GM18858 (cell line): ENCODE measurements at regions not wholly inside any gene's neighbourhood (a gene's known extent, or its start where the extent isn't known, plus 50 kb on each side); places are given as distances from the start of the nearest gene placed in this dataset.
"Not testable (repeated sequence)": the region's sequence is repeated elsewhere in the genome, so short reads cannot be mapped to it uniquely, and the experiment has no call there.

Experiments used
- ATAC-seq: cut with Tn5 transposase; IDR thresholded peaks from one replicate; pipeline ENCODE4 v1.9.1; 2021; ENCODE audit not compliant: unreplicated experiment

- no peak for ATAC-seq
Observed at GRCh38 chr4:178010596-178010995, 568.4 kb upstream of the AGA start.

DNA sequence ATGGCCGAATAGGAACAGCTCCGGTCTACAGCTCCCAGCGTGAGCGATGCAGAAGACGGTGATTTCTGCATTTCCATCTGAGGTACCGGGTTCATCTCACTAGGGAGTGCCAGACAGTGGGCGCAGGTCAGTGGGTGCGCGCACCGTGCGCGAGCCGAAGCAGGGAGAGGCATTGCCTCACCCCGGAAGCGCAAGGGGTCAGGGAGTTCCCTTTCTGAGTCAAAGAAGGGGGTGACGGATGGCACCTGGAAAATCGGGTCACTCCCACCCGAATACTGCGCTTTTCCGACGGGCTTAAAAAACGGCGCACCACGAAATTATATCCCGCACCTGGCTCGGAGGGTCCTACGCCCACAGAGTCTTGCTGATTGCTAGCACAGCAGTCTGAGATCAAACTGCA, 572.8 kb upstream of the AGA start:
- not testable (repeated sequence) for ATAC-seq

DNA sequence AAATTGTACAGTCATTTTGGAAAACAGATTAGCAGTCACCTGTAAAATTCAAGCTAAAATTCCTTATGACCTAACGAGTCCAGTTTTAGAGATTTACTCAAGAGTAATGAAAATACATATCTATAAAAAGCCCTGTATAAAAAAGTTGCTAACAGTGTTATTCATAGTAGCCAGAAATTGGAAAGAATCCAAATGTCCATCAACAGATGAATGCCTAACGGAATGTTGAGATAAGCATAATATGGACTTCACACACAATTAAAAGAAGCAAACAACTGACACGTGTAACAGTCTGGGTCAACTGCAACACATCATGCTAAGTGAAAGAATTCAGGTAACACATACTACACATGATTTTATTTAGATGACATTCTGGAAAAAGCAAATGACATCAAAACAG, 584.8 kb upstream of the AGA start:
- no peak for ATAC-seq

- no peak for ATAC-seq
Observed at GRCh38 chr4:178027796-178028195, 585.6 kb upstream of the AGA start.

GRCh38 chr4:178028481-178028880, 586.2 kb upstream of the AGA start:
- no peak for ATAC-seq

GRCh38 chr4:178037459-178038214, 595.4 kb upstream of the AGA start:
- no peak for ATAC-seq

DNA sequence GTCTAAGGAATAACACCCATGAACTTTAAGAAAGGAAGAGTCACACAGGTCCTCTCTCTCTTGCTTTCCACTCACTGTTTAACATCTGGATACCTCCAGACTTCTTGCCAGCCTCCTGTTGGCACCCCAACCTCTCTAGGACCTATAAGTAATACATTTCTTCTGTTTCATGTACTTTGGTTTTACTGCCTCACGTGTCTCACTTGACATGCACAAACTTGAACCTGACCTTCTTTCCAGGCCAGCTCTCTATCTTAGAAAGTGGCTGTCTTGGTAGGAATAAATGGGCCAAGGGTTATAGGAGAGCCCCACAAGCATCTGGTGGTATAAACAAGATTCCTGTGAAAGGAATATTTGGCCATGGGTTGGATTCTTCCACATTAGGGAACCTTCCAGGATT, 614.8 kb upstream of the AGA start:
- no peak for ATAC-seq

GRCh38 chr4:178063568-178063967, 621.3 kb upstream of the AGA start:
- no peak for ATAC-seq

DNA sequence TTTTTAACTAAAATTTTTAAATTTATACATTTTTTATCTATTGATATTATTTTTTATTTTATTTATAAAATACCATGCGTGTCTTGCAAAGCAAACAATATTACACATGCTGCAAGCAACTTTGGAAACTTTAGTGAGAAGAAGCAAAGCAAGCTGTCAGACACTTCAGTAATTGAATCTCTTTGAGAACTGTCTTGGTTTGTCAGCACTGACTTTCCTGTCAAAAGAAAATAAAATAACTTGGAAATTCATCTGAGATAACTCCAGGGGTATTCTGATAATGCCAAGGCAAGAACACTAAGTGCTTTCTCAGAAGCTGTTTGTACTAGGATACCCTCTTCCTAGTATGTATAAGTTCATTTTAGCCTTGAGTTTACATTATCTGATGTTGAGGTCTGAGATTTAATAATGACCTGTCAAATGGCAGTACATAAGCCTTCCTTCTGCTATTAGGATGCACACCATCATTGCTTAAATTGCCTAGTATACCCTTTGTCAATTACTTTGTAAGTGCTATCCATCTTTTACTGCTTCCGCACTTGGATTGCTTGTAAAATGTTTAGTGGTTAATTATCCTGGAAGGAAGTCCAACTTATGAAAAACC, 624.2 kb upstream of the AGA start:
- ATAC-seq: no peak

DNA sequence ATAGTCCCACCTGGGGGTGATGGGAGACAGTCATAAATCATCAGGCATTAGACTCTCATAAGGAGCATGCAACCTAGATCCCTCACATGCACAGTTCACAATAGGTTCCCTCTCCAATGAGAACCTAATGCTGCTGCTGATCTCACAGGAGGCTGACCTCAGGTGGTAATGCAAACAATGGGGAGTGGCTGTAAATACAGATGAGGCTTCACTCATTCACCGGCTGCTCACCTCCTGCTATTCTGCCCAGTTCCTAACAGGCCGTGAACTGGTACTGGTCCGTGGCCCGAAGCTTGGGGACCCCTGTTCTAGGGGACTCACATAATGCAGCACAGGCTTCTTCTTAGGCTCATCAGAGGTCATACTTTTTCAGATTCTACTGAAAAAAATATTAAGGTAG, 625.9 kb upstream of the AGA start:
- no peak for ATAC-seq

- no peak for ATAC-seq
Observed at GRCh38 chr4:178070163-178070562, 627.9 kb upstream of the AGA start.

GRCh38 chr4:178080312-178080711, 638.1 kb upstream of the AGA start:
- no peak for ATAC-seq

- no peak for ATAC-seq
Observed at GRCh38 chr4:178081176-178081575, 638.9 kb upstream of the AGA start.

DNA sequence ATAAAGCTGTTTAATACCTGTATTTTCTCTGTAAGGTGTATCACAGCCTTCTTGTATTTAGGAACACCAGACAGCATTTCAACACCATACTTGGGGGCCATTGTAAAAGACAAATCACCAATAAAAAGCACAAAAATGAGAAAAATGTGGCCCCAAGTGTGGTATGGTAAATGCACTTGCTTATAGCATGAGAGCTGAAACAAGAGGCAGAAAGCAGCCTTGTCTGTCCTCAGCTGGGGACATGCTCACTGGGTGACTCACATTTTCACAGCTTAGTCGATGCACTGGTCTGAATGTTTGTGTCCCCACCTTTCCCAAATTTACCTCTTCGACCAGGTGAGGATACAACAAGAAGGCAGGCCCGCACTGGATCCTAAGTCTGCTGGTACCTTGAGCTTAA, 639.7 kb upstream of the AGA start:
- ATAC-seq: no peak

DNA sequence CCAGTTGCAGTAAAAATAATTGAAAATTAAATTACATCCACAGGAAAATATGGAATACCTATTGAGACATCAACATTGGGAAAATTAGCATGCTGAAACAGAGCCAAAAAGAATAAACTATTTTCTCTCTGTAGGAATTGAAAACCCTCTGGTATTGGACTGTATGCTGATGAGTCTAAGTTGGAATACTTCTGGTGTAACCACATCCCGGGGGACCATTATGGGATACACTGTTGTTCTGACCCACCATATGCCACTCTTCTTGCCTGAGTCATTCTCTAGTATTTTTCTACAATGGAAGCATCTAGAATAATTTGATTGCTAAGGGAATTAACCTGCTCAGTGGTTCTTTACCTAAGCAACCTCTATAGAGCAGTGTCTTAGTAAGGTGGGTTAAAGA, 640.7 kb upstream of the AGA start:
- ATAC-seq: no peak

DNA sequence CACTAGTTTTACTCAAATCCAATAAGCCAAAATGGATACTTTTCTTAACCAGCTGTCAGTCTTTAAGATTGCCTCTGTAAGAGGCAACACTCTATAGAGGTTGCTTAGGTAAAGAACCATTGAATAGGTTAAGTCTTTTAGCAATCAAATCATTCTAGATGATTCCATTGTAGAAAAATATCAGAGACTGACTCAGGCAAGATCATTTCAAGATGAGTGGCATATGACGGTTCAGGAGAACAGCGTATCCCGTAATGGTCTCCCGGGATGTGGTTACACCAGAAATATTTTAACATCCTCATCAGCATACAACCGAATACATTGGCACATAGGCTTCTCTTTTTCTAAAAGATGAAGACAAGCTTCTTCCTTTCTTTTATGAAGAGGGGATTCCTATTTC, 641.7 kb upstream of the AGA start:
- no peak for ATAC-seq

DNA sequence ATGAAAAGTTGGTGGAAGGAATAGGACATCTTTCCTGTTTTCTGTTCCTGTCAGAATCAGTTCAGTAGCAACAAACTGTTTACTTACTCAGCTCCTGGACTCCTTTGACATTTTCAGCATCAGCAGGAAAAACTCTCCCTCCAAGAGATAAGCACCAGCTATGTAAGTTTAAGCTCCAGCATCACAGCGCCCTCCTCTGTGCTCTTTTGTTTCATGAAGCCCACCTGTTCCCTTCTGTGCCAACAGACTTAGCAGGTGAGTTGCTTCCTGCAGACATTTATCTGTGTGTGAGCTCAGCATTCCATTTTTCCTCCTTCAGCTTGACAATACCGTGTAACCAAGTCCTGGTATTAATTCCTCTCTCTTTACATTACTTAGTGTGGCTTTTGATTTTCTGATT, 644.1 kb upstream of the AGA start:
- no peak for ATAC-seq

DNA sequence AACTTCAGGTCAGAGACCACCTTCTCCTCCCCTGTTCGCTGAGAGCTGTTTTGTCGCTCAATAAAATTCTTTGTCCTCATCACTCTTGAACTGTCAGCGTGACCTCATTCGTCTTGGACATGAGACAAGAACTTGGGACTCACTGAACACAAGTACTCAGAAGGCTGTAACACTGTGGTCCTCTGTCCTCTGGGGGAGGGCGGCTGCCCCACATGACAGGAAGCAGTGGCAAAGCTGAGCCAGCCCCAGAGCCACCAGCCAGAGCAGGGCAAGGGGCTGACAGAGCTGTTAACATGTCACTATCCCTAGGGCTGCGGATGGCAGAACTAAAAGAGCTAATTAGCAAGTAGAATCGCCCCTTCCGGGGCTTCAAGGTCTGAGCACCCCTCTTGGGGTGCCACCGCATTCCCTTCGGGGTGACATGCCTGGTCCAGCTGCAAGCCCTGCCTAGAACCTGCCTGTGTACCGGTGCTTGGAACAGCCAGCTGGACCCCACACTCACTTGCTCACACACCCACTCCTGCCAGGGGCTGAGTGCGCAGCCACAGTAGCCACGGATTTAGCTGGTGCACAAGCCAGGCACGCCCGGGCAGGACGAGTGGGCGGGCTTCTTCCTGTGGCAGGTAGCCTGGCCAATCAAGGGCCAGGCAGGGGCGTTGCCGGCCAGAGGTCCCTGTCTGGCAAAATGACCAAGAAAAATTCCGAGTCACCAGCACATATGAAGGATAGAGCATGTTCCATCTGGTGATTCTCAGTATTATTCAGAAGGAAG, 648.6 kb upstream of the AGA start:
- ATAC-seq: no peak

DNA sequence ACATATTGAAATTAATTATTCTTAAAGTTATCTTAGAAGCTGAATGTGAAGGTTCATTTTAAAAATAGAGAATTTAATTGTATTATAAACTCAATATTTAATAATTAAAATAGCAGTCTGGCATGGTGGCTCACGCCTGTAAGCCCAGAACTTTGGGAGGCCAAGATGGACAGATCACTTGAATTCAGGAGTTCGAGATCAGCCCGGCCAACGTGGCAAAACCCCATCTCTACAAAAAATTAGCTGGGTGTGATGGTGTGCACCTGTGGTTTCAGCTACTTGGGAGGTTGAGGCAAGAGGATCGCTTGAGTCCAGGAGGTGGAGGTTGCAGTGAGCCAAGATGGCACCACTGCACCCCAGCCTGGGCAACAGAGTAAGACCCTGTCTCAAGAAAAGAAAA, 659.9 kb upstream of the AGA start:
- no peak for ATAC-seq

DNA sequence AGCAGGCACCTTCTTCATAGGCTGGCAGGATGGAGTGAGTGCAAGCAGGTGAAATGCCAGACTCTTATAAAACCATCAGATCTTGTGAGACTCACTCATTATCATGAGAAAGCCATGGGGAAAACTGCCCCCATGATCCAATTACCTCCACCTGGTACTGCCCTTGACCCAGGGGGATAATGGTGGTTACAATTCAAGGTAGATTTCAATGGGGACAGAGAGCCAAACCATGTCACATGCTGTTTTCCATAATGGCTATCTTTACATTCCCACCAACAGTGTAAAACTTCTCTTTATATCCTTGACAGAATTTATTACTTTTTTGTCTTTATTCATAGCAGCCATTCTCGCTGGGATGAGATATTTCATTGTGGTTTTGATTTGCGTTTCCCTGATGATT, 663.0 kb upstream of the AGA start:
- ATAC-seq: no peak

DNA sequence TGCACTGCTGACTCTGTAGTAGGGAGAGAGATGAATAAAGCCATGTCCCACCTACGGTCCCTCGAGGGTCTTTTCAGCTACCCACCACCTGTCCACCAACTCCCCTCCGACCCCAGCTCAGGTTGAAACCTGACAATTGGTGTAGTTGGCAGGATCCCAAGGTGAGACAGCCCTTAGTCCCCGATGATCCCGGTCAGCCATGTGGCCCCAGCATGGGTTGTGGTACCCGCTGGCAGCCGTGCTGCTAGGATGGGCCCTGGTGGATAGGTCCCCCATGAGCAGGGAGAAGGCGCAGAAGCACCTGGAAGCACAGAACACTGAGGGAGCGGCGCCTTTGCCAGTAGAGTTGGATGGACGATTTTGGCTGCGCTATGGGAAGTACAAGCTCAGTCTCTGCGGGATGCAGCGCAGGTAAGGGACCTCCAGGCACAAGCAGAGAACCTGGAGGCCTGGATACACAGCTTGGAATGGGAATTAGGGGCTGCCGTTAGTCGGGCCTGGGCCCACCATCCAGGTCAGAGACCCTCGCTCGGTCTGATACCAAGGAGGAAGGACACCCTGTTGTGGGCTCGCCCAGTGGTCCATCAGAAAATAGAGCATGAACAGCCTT, 694.6 kb upstream of the AGA start:
- no peak for ATAC-seq
